ENCODE measurements at regions not wholly inside any gene's neighbourhood (a gene's known extent, or its start where the extent isn't known, plus 50 kb on each side); places are given as distances from the start of the nearest gene placed in this dataset.

GRCh38 chr10:128896116-128896795 lies 570.8 kb upstream of the MGMT start:
- TF ChIP-seq ZBTB33 (IDR thresholded peaks at IDR 0.05) (no peak), HNF4G (IDR thresholded peaks at IDR 0.05) (no peak), FOXA1 (IDR thresholded peaks at IDR 0.05) (no peak), JUND (IDR thresholded peaks at IDR 0.05) (no peak), SP1 (IDR thresholded peaks at IDR 0.05) (no peak), RXRA (IDR thresholded peaks at IDR 0.05) (no peak), NR2F2 (IDR thresholded peaks at IDR 0.05) (no peak), REST (IDR thresholded peaks at IDR 0.05) (no peak)
- TF ChIP-seq, protein P1, sequence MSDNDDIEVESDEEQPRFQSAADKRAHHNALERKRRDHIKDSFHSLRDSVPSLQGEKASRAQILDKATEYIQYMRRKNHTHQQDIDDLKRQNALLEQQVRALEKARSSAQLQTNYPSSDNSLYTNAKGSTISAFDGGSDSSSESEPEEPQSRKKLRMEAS (IDR thresholded peaks at IDR 0.05): no peak
- TF ChIP-seq, protein P2, sequence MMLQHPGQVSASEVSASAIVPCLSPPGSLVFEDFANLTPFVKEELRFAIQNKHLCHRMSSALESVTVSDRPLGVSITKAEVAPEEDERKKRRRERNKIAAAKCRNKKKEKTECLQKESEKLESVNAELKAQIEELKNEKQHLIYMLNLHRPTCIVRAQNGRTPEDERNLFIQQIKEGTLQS (IDR thresholded peaks at IDR 0.05): no peak
- WGBS: 76% methylated on average over 9 of the region's 9 CpGs
- H3K27me3 ChIP-seq (ENCODE audit: control insufficient read depth in 4 of 4, insufficient read depth in 4 of 4, low read length in 3 of 4): peaks cover 0 to 12% (median 2%) of the 10 kb centered on the region in 4 donors
- H3K9me3 ChIP-seq (ENCODE audit: control insufficient read depth in 4 of 4, low read length in 3 of 4): no peaks in the 10 kb centered on the region
- H3K36me3 ChIP-seq (ENCODE audit: control insufficient read depth in 4 of 4, insufficient read depth in 3 of 4, low read depth in 1 of 4, low read length in 3 of 4): no peaks in the 10 kb centered on the region
- no peak overlapping the region for H3K9ac ChIP-seq (ENCODE audit: low read depth in 1 of 2, low read length in 2 of 2)
- no peak overlapping the region for H3K4me3 ChIP-seq (ENCODE audit: low read depth in 1 of 3, low read length in 3 of 3)
- no peak for DNase-seq (ENCODE audit: low spot score)
- no peak overlapping the region for H3K27ac ChIP-seq (ENCODE audit: low read depth in 1 of 2, low read length in 2 of 2)
- no peaks in the 10 kb centered on the region for H3K4me1 ChIP-seq (ENCODE audit: control insufficient read depth in 4 of 4, insufficient read depth in 4 of 4, low read length in 3 of 4)

DNA sequence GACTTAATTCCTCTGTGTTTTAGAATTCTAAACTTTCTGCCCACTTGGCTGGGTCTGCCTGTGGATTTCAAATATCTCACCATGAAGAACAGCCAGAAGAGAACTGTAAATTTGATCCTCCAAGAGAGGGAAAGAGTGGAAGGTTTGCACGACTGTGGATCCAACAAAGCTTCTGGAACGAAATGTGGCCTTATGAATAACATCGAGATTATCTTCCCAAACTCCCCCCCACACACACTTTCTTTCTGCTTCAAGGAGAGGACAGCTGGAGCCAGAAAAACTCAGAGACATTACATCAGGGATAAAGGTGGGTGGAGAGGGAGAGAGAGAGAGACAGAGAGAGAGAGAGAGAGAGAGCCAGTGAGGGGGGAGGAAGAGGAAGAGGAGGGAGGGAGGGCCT lies 570.1 kb upstream of the MGMT start:
- H3K9ac ChIP-seq (ENCODE audit: low read depth in 1 of 2, low read length in 2 of 2): no peak overlapping the region
- no peaks in the 10 kb centered on the region for H3K4me1 ChIP-seq (ENCODE audit: control insufficient read depth in 4 of 4, insufficient read depth in 4 of 4, low read length in 3 of 4)
- no peaks in the 10 kb centered on the region for H3K9me3 ChIP-seq (ENCODE audit: control insufficient read depth in 4 of 4, low read length in 3 of 4)
- WGBS: 67% methylated on average over 3 of the region's 3 CpGs
- no peak for DNase-seq (ENCODE audit: low spot score)
- H3K27ac ChIP-seq (ENCODE audit: low read depth in 1 of 2, low read length in 2 of 2): no peak overlapping the region
- no peak overlapping the region for H3K4me3 ChIP-seq (ENCODE audit: low read depth in 1 of 3, low read length in 3 of 3)
- no peaks in the 10 kb centered on the region for H3K36me3 ChIP-seq (ENCODE audit: control insufficient read depth in 4 of 4, insufficient read depth in 3 of 4, low read depth in 1 of 4, low read length in 3 of 4)
- peaks cover 0 to 12% (median 2%) of the 10 kb centered on the region in 4 donors for H3K27me3 ChIP-seq (ENCODE audit: control insufficient read depth in 4 of 4, insufficient read depth in 4 of 4, low read length in 3 of 4)
- no peak for TF ChIP-seq NR2F2 (IDR thresholded peaks at IDR 0.05)
- no peak for TF ChIP-seq EGR1 (IDR thresholded peaks at IDR 0.05; ENCODE audit: low read depth in 2 of 2)
- TF ChIP-seq SP1 (IDR thresholded peaks at IDR 0.05): no peak
- TF ChIP-seq FOXA1 (IDR thresholded peaks at IDR 0.05): no peak
- TF ChIP-seq TAF1 (conservative IDR thresholded peaks at IDR 0.05): no peak
- TF ChIP-seq GABPA (IDR thresholded peaks at IDR 0.05 in 1 of 2, conservative IDR thresholded peaks at IDR 0.05 in 1 of 2): no peak
- no peak for TF ChIP-seq YY1 (IDR thresholded peaks at IDR 0.05)
- TF ChIP-seq, protein P3, sequence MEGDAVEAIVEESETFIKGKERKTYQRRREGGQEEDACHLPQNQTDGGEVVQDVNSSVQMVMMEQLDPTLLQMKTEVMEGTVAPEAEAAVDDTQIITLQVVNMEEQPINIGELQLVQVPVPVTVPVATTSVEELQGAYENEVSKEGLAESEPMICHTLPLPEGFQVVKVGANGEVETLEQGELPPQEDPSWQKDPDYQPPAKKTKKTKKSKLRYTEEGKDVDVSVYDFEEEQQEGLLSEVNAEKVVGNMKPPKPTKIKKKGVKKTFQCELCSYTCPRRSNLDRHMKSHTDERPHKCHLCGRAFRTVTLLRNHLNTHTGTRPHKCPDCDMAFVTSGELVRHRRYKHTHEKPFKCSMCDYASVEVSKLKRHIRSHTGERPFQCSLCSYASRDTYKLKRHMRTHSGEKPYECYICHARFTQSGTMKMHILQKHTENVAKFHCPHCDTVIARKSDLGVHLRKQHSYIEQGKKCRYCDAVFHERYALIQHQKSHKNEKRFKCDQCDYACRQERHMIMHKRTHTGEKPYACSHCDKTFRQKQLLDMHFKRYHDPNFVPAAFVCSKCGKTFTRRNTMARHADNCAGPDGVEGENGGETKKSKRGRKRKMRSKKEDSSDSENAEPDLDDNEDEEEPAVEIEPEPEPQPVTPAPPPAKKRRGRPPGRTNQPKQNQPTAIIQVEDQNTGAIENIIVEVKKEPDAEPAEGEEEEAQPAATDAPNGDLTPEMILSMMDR (IDR thresholded peaks at IDR 0.05; ENCODE audit: low read depth, low read length, missing input control): no peak
- TF ChIP-seq, protein P1 (IDR thresholded peaks at IDR 0.05): no peak
- TF ChIP-seq RAD21 (IDR thresholded peaks at IDR 0.05): no peak
- no peak for TF ChIP-seq RXRA (IDR thresholded peaks at IDR 0.05)
- TF ChIP-seq ZBTB33 (IDR thresholded peaks at IDR 0.05): no peak
- TF ChIP-seq, protein P2 (IDR thresholded peaks at IDR 0.05): no peak
- TF ChIP-seq HNF4G (IDR thresholded peaks at IDR 0.05): no peak
- no peak for TF ChIP-seq HNF4A (conservative IDR thresholded peaks at IDR 0.05)
- TF ChIP-seq FOXA2 (IDR thresholded peaks at IDR 0.05): no peak
- no peak for TF ChIP-seq JUND (IDR thresholded peaks at IDR 0.05)

All from liver (tissue), 8 donors.